Keratinocyte (primary cell): ENCODE measurements at regions not wholly inside any gene's neighbourhood (a gene's known extent, or its start where the extent isn't known, plus 50 kb on each side); places are given as distances from the start of the nearest gene placed in this dataset.

Experiments
- EZH2 ChIP-seq: IDR thresholded peaks from one replicate; pipeline ENCODE4 v1.6.1; 2012; ENCODE audit warnings: inconsistent platforms, mild to moderate bottlenecking, low read length, moderate library complexity
- TF ChIP-seq, protein P1 (sequence below), 3 experiments: IDR thresholded peaks in 1 of 3; conservative IDR thresholded peaks in 1 of 3; optimal IDR thresholded peaks in 1 of 3; 2 replicates in 2 of 3; 3 replicates in 1 of 3; pipeline versions ENCODE3 to v1.5.1; 2011; ENCODE audit warnings: low read length in 3 of 3, mild to moderate bottlenecking in 3 of 3, moderate library complexity in 2 of 3, control low read depth in 1 of 3, inconsistent platforms in 1 of 3; ENCODE audit not compliant: insufficient read depth in 2 of 3; ENCODE audit errors: extremely low read depth in 1 of 3

DNA sequence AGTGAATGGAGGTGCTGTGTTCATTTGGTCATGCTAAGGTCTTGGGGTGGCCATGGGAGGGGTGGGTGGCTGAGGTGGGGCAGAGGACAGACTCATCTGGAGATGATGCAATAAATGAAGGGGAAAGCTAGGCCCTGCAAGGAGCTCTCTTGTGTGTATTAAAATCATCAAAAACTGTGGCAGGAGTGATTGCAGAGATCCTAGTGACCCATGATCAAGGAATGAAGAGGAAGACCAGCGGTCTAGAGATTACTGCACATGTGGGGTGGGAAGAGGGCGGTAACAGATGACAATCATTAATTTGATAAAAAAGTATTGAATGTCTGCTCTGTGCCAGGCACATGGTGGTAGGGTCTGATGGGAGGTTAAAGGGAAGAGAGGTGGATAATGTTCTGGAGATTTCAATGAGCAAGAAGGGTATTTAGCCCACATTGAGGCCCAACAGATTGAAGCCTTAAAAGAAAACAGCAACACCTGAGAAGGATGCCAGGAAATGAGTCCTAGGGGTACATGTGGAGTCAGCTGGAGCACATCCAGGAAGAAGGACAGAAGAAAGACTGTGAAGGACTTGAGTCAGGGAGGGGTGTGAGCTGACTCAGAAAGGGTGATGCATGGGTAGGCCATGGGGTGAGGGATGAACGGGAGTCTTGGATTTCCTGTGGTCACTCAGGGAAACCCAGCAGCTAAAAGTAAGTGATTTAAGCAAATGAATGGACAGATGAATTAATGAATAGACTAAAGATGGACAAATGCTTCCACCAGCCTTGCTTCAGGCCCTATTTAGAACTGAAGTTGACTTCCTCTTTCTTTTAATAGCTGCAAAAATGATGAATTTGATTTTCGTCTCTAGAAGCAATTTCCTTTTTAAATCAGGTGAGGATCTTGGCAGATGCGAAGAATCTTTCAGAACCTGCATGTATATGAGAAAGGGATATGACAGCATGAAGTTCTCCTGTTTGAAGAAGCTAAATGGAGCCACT is 83.1 kb upstream of the IGFBP3 start:
- TF ChIP-seq, protein P1, sequence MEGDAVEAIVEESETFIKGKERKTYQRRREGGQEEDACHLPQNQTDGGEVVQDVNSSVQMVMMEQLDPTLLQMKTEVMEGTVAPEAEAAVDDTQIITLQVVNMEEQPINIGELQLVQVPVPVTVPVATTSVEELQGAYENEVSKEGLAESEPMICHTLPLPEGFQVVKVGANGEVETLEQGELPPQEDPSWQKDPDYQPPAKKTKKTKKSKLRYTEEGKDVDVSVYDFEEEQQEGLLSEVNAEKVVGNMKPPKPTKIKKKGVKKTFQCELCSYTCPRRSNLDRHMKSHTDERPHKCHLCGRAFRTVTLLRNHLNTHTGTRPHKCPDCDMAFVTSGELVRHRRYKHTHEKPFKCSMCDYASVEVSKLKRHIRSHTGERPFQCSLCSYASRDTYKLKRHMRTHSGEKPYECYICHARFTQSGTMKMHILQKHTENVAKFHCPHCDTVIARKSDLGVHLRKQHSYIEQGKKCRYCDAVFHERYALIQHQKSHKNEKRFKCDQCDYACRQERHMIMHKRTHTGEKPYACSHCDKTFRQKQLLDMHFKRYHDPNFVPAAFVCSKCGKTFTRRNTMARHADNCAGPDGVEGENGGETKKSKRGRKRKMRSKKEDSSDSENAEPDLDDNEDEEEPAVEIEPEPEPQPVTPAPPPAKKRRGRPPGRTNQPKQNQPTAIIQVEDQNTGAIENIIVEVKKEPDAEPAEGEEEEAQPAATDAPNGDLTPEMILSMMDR (optimal IDR thresholded peaks at IDR 0.05 in 1 of 3, IDR thresholded peaks at IDR 0.05 in 1 of 3, conservative IDR thresholded peaks at IDR 0.05 in 1 of 3; ENCODE audit: extremely low read depth in 1 of 3, insufficient read depth in 2 of 3, low read length in 3 of 3) = no peak
- no peak for TF ChIP-seq EZH2
